ENCODE measurements at regions not wholly inside any gene's neighbourhood (a gene's known extent, or its start where the extent isn't known, plus 50 kb on each side); places are given as distances from the start of the nearest gene placed in this dataset.

- TF ChIP-seq ZBTB10 (tag by site-specific recombination; IDR thresholded peaks at IDR 0.05): no peak
- no peak for TF ChIP-seq ZNF157 (tag by site-specific recombination; IDR thresholded peaks at IDR 0.05)
- no peak for TF ChIP-seq ZBTB6 (tag by site-specific recombination; IDR thresholded peaks at IDR 0.05)
- no peak for TF ChIP-seq ZNF548 (tag by site-specific recombination; IDR thresholded peaks at IDR 0.05)
Observed at GRCh38 chr4:4667622-4668081, 125.8 kb upstream of the STX18 start (continued).

GRCh38 chr4:4666693-4667621, 125.1 kb upstream of the STX18 start:
- TF ChIP-seq ZNF302 (tag by site-specific recombination; IDR thresholded peaks at IDR 0.05; ENCODE audit: low read depth) (no peak), ZNF529 (tag by site-specific recombination; IDR thresholded peaks at IDR 0.05; ENCODE audit: insufficient replicate concordance) (no peak), ZNF398 (tag by site-specific recombination; IDR thresholded peaks at IDR 0.05) (0 out of 2 replicates have a peak, but pooled peaks have one; percentile 13), ZNF704 (tag by site-specific recombination; IDR thresholded peaks at IDR 0.05) (no peak), ZNF501 (tag by site-specific recombination; IDR thresholded peaks at IDR 0.05) (no peak), ZFP41 (tag by site-specific recombination; IDR thresholded peaks at IDR 0.05; ENCODE audit: borderline replicate concordance) (no peak)
- Histone ChIP-seq H3K36me3 (ENCODE audit: control insufficient read depth in 2 of 2, insufficient read depth in 1 of 2, low read length in 2 of 2) (no peaks in the 10 kb centered on the region), H3K4me3 (ENCODE audit: low read depth, low read length) (no peak overlapping the region), H3K27ac (ENCODE audit: extremely low read depth, low read depth, low read length) (no peak overlapping the region), H3K4me1 (ENCODE audit: control insufficient read depth, insufficient read depth, low read length) (no peaks in the 10 kb centered on the region), H3K9me3 (ENCODE audit: control insufficient read depth, insufficient read depth, low read depth, low read length) (no peaks in the 10 kb centered on the region)
- CTCF ChIA-PET: interaction anchor here (0.9 kb wide), 1 partner anchor 27 kb away, joined by 11 read pairs; no protein-coding TSS in a partner anchor
- POLR2A ChIA-PET: no interaction called here

GRCh38 chr4:4666187-4666586, 124.3 kb upstream of the STX18 start:
- Histone ChIP-seq H3K4me3 (ENCODE audit: low read depth, low read length) (no peak overlapping the region), H3K4me1 (ENCODE audit: control insufficient read depth, insufficient read depth, low read length) (no peaks in the 10 kb centered on the region), H3K9me3 (ENCODE audit: control insufficient read depth, insufficient read depth, low read depth, low read length) (no peaks in the 10 kb centered on the region), H3K36me3 (ENCODE audit: control insufficient read depth in 2 of 2, insufficient read depth in 1 of 2, low read length in 2 of 2) (no peaks in the 10 kb centered on the region), H3K27ac (ENCODE audit: extremely low read depth, low read depth, low read length) (no peak overlapping the region)
- ChIA-PET POLR2A (no interaction called here), CTCF (interaction anchor here (0.7 kb wide), 1 partner anchor 13 kb away, joined by 3 read pairs; no protein-coding TSS in a partner anchor)
- TF ChIP-seq ZNF394 (tag by site-specific recombination; IDR thresholded peaks at IDR 0.05; ENCODE audit: borderline replicate concordance) (no peak), CTCF (tag by site-specific recombination; IDR thresholded peaks at IDR 0.05) (no peak), ZNF692 (tag by site-specific recombination; IDR thresholded peaks at IDR 0.05) (no peak), ZNF19 (tag by site-specific recombination; IDR thresholded peaks at IDR 0.05; ENCODE audit: low read depth) (no peak), ZNF433 (tag by site-specific recombination; IDR thresholded peaks at IDR 0.05; ENCODE audit: low read depth) (no peak), HIC1 (tag by site-specific recombination; IDR thresholded peaks at IDR 0.05) (no peak)

All from HEK293 (cell line).